K562 (cell line): ENCODE measurements at regions not wholly inside any gene's neighbourhood (a gene's known extent, or its start where the extent isn't known, plus 50 kb on each side); places are given as distances from the start of the nearest gene placed in this dataset.

Source experiments
- ATAC-seq: fragments of 200-7000 bp; cut with Tn5 transposase; 3 replicates; pipeline ENCODE4 v1.9.1; 2020; ENCODE audit warnings: moderate library complexity
- BruUV-seq: library from RNA; stranded (reverse); fragments of 400-500 nt; replicated peaks from 2 replicates; lab custom pipeline; 2021; lab: Mats Ljungman, UMichigan
- CTCF ChIA-PET: fragments of 300-600 bp; formaldehyde crosslinking; extraction: SDS; loops from one replicate; lab custom pipeline; 2021; ENCODE audit warnings: low intra/inter-chr PET ratio; lab: Yijun Ruan, JAX
- POLR2A ChIA-PET: fragments of 300-600, 350-650 bp; sonication (Branson Sonifier 250); formaldehyde crosslinking; extraction: SDS; loops from one replicate; lab custom pipeline; 2021; ENCODE audit warnings: antibody characterized with exemption, inconsistent platforms; lab: Yijun Ruan, JAX
- DNase-seq, 4 experiments: peaks; one replicate each; pipeline versions ENCODE4 v3.0.0 to v3.0.0-alpha.2; 2011 to 2018; ENCODE audit warnings: low spot score in 3 of 4, mixed read lengths in 3 of 4; ENCODE audit errors: extremely low read depth in 1 of 4
- FAIRE-seq: peaks from 2 replicates; lab custom pipeline; 2011; peaks lifted over from hg19 to GRCh38; lab: Jason Lieb, UNC
- H2AFZ ChIP-seq: 2 replicates; pipeline ENCODE4 v1.6.0; 2011; ENCODE audit warnings: low read depth, low read length, control low read depth, inconsistent platforms
- H3K27ac ChIP-seq: fragments of 200-600 bp; 3 replicates; pipeline ENCODE4 v1.8.0; 2011; ENCODE audit warnings: low read depth, mild to moderate bottlenecking, control low read depth, inconsistent platforms, low read length, moderate library complexity, mixed read lengths; ENCODE audit errors: extremely low read depth
- H3K27me3 ChIP-seq, 2 experiments: fragments of 300-600 bp in 1 of 2; 2 replicates in 1 of 2; 3 replicates in 1 of 2; pipeline versions ENCODE4 v1.6.0 to v1.8.0; 2011; ENCODE audit warnings: inconsistent platforms in 2 of 2, low read length in 2 of 2, mild to moderate bottlenecking in 1 of 2, mixed read lengths in 1 of 2, moderate library complexity in 1 of 2; ENCODE audit not compliant: control insufficient read depth in 2 of 2, insufficient read depth in 2 of 2
- H3K36me3 ChIP-seq: fragments of 300-600 bp; 3 replicates; pipeline ENCODE4 v1.8.0; 2011; ENCODE audit warnings: mild to moderate bottlenecking, low read length, inconsistent platforms; ENCODE audit not compliant: control insufficient read depth, insufficient read depth
- H3K4me1 ChIP-seq, 2 experiments: fragments of 200-600 bp in 1 of 2; replicated peaks in 1 of 2; 2 replicates in 1 of 2; 3 replicates in 1 of 2; pipeline versions ENCODE4 v1.5.1 to v1.8.0; 2011; ENCODE audit warnings: inconsistent platforms in 2 of 2, low read length in 2 of 2, mild to moderate bottlenecking in 1 of 2, mixed read lengths in 1 of 2, moderate library complexity in 1 of 2; ENCODE audit not compliant: control insufficient read depth in 2 of 2, insufficient read depth in 2 of 2
- H3K4me2 ChIP-seq: 2 replicates; pipeline ENCODE4 v1.6.1; 2011; ENCODE audit warnings: low read length, control low read depth, inconsistent platforms, mixed read lengths; ENCODE audit not compliant: insufficient read depth
- H3K4me3 ChIP-seq: fragments of 200-600 bp; sonication (generic), shearing (Covaris generic); 2 replicates; pipeline ENCODE4 v1.5.1; 2016; ENCODE audit warnings: control low read depth, inconsistent platforms
- H3K79me2 ChIP-seq: fragments of 200-600 bp; 3 replicates; pipeline ENCODE4 v1.8.0; 2011; ENCODE audit warnings: low read length, inconsistent platforms; ENCODE audit not compliant: control insufficient read depth, insufficient read depth
- H3K9ac ChIP-seq, 2 experiments: 2 replicates each; pipeline versions ENCODE4 v1.6.0 to v1.6.1; 2011; ENCODE audit warnings: low read depth in 2 of 2, low read length in 2 of 2, control low read depth in 1 of 2, inconsistent platforms in 1 of 2, mild to moderate bottlenecking in 1 of 2, mixed read lengths in 1 of 2; ENCODE audit not compliant: insufficient read depth in 1 of 2
- H3K9me1 ChIP-seq: one replicate; pipeline ENCODE4 v1.6.0; 2011; ENCODE audit warnings: inconsistent platforms, mild to moderate bottlenecking, low read length, moderate library complexity; ENCODE audit not compliant: control insufficient read depth, insufficient read depth
- H3K9me3 ChIP-seq: replicated peaks from 2 replicates; pipeline ENCODE4 v1.5.1; 2011; ENCODE audit warnings: low read depth, low read length, inconsistent platforms; ENCODE audit not compliant: control insufficient read depth, insufficient read depth
- H4K20me1 ChIP-seq: replicated peaks from 2 replicates; pipeline ENCODE4 v1.6.1; 2011; ENCODE audit warnings: low read length, inconsistent platforms, mixed read lengths; ENCODE audit not compliant: control insufficient read depth, insufficient read depth
- CHD4 ChIP-seq: fragments of 200-600 bp; sonication (generic); IDR thresholded peaks from 3 replicates; pipeline ENCODE4 v1.6.1; 2012; ENCODE audit warnings: low read depth, mild to moderate bottlenecking, mixed read lengths, low read length, inconsistent platforms; ENCODE audit not compliant: insufficient read depth, insufficient replicate concordance, poor library complexity, severe bottlenecking
- KDM1A ChIP-seq, 2 experiments: fragments of 450-650 bp; IDR thresholded peaks; 2 replicates each; pipeline ENCODE4 v1.6.1; 2016; ENCODE audit warnings: mild to moderate bottlenecking in 2 of 2
- YY1 ChIP-seq, 3 experiments: IDR thresholded peaks; 2 replicates each; pipeline ENCODE4 v1.6.1; 2011; ENCODE audit warnings: low read length in 2 of 3, mild to moderate bottlenecking in 2 of 3, moderate library complexity in 2 of 3, borderline replicate concordance in 1 of 3, control low read depth in 1 of 3, low read depth in 1 of 3; ENCODE audit not compliant: insufficient read depth in 3 of 3, insufficient replicate concordance in 2 of 3, control insufficient read depth in 1 of 3, insufficient read length in 1 of 3; ENCODE audit errors: extremely low read depth in 1 of 3
- ZHX1 ChIP-seq: fragments of 150-350 bp; conservative IDR thresholded peaks from 2 replicates; pipeline ENCODE4 v1.6.1; 2014; ENCODE audit warnings: low read length
- ZNF609 ChIP-seq: sonication (generic); formaldehyde crosslinking; IDR thresholded peaks from 2 replicates; pipeline ENCODE4 v1.8.1; 2023; ENCODE audit warnings: missing genetic modification reagents, mild to moderate bottlenecking, borderline replicate concordance
- ZNF655 ChIP-seq: fragments of 250-450 bp; sonication (Bioruptor Pico); IDR thresholded peaks from 2 replicates; pipeline ENCODE4 v1.5.0; 2021
- WGBS: fragments of 100-300 bp; shearing (Covaris generic); methylation state at CpG from one replicate; pipeline ENCODE4 v1.1.6; 2016; ENCODE audit warnings: low coverage, mixed read lengths; ENCODE audit not compliant: insufficient coverage; ENCODE audit errors: missing lambda C conversion rate; 5-methylcytosine and 5-hydroxymethylcytosine counted together
- in situ Hi-C: fragments of 300-500 bp; cut with MboI; formaldehyde crosslinking; loops from 4 replicates; pipeline ENCODE4 v1.15.0; 2018; ENCODE audit warnings: inconsistent platforms, mixed read lengths
- intact Hi-C: fragments of 100-400 bp; cut with micrococcal nuclease; formaldehyde crosslinking; loops from 2 replicates; pipeline ENCODE4 v1.14.2; 2022
- TF ChIP-seq, protein P1 (sequence below): fragments of 450-650 bp; IDR thresholded peaks from 2 replicates; pipeline ENCODE4 v1.6.1; 2017; ENCODE audit warnings: antibody characterized with exemption, mild to moderate bottlenecking

DNA sequence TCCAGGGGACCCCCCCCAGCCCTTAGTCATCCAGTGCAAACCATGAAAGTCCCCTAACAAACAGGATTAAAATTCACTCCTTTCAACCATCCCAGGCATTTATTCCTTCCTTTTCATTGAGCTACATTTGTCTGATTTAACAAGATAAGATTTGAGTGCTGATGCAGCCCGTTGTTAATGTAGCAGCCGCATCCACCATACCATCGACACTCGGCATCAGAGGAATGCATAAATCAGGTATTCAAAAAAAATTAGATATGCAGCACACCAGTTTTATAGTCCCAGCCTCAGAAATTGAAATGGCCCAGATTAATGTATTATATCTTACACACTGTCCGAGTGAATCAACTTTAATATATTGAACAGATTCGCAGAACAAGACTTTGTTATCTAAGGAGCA, 676.5 kb upstream of the FANCL start:
- no TSS peak for BruUV-seq
- ChIA-PET POLR2A (interaction anchor here (1.4 kb wide), 1 partner anchor 15 kb away, joined by 3 read pairs; no protein-coding TSS in a partner anchor), CTCF (no interaction called here)
- no peaks in the 10 kb centered on the region for H4K20me1 ChIP-seq
- no peak overlapping the region for H3K27ac ChIP-seq
- no peak overlapping the region for H3K9ac ChIP-seq
- intact Hi-C loops: no loop called here
- ATAC-seq (no peak), DNase-seq (no peak), FAIRE-seq (no peak)
- no peak overlapping the region for H2AFZ ChIP-seq
- no peak overlapping the region for H3K4me3 ChIP-seq
- no peaks in the 10 kb centered on the region for H3K27me3 ChIP-seq
- H3K79me2 ChIP-seq: no peaks in the 10 kb centered on the region
- in situ Hi-C loops: no loop called here
- H3K4me1 ChIP-seq: no peaks in the 10 kb centered on the region
- H3K9me3 ChIP-seq: no peaks in the 10 kb centered on the region
- no peak overlapping the region for H3K4me2 ChIP-seq
- H3K9me1 ChIP-seq: no peaks in the 10 kb centered on the region
- WGBS: 6% methylated on average over 6 of the region's 6 CpGs
- H3K36me3 ChIP-seq: no peaks in the 10 kb centered on the region
- TF ChIP-seq, protein P1, sequence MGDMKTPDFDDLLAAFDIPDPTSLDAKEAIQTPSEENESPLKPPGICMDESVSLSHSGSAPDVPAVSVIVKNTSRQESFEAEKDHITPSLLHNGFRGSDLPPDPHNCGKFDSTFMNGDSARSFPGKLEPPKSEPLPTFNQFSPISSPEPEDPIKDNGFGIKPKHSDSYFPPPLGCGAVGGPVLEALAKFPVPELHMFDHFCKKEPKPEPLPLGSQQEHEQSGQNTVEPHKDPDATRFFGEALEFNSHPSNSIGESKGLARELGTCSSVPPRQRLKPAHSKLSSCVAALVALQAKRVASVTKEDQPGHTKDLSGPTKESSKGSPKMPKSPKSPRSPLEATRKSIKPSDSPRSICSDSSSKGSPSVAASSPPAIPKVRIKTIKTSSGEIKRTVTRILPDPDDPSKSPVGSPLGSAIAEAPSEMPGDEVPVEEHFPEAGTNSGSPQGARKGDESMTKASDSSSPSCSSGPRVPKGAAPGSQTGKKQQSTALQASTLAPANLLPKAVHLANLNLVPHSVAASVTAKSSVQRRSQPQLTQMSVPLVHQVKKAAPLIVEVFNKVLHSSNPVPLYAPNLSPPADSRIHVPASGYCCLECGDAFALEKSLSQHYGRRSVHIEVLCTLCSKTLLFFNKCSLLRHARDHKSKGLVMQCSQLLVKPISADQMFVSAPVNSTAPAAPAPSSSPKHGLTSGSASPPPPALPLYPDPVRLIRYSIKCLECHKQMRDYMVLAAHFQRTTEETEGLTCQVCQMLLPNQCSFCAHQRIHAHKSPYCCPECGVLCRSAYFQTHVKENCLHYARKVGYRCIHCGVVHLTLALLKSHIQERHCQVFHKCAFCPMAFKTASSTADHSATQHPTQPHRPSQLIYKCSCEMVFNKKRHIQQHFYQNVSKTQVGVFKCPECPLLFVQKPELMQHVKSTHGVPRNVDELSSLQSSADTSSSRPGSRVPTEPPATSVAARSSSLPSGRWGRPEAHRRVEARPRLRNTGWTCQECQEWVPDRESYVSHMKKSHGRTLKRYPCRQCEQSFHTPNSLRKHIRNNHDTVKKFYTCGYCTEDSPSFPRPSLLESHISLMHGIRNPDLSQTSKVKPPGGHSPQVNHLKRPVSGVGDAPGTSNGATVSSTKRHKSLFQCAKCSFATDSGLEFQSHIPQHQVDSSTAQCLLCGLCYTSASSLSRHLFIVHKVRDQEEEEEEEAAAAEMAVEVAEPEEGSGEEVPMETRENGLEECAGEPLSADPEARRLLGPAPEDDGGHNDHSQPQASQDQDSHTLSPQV: no peak
- TF ChIP-seq ZHX1 (no peak), CHD4 (no peak), ZNF609 (CRISPR knock-in tag) (no peak), KDM1A (IDR thresholded peaks at IDR 0.05) (no peak), YY1 (IDR thresholded peaks at IDR 0.05; ENCODE audit: borderline replicate concordance in 1 of 3, control insufficient read depth in 1 of 3, extremely low read depth in 1 of 3, insufficient read depth in 3 of 3, insufficient read length in 1 of 3, insufficient replicate concordance in 2 of 3, low read depth in 1 of 3, low read length in 2 of 3) (no peak), ZNF655 (CRISPR knock-in tag) (no peak)
